Right lobe of liver (tissue), 6 donors: ENCODE measurements at regions not wholly inside any gene's neighbourhood (a gene's known extent, or its start where the extent isn't known, plus 50 kb on each side); places are given as distances from the start of the nearest gene placed in this dataset.
"Not testable (repeated sequence)": the region's sequence is repeated elsewhere in the genome, so short reads cannot be mapped to it uniquely, and the experiment has no call there.

ENCODE experiments used
- ATAC-seq, 4 donors: fragments of 200-7000 bp; cut with Tn5 transposase; one replicate each; pipeline ENCODE4 v1.9.1; 2020; ENCODE audit warnings: mild to moderate bottlenecking in 4 of 4, moderate library complexity in 4 of 4
- DNase-seq, 3 donors: peaks; one replicate each; pipeline ENCODE4 v3.0.0-alpha.2; 2020
- H3K27ac ChIP-seq, 3 donors: fragments of 200-600 bp; one replicate each; pipeline ENCODE4 v1.8.0; 2022
- H3K27me3 ChIP-seq, 2 donors: fragments of 200-600 bp; one replicate each; pipeline ENCODE4 v1.8.0; 2022
- H3K36me3 ChIP-seq, 4 donors: fragments of 200-600 bp; sonication (generic) in 1 of 4; one replicate each; pipeline versions ENCODE4 v1.5.1 to v1.8.0; 2017 to 2022; ENCODE audit warnings: control low read depth in 1 of 4
- H3K4me1 ChIP-seq, 4 donors: fragments of 200-600 bp; sonication (generic) in 1 of 4; one replicate each; pipeline versions ENCODE4 v1.5.1 to v1.8.0; 2017 to 2022; ENCODE audit warnings: control low read depth in 1 of 4
- H3K4me3 ChIP-seq, 3 donors: fragments of 200-600 bp; one replicate each; pipeline ENCODE4 v1.8.0; 2022
- H3K9me3 ChIP-seq, 4 donors: fragments of 200-600 bp; sonication (generic) in 1 of 4; one replicate each; pipeline versions ENCODE4 v1.5.1 to v1.8.0; 2017 to 2022; ENCODE audit warnings: control low read depth in 1 of 4
- POLR2A ChIP-seq: fragments of 450-650 bp; IDR thresholded peaks from one replicate; pipeline ENCODE4 v1.6.1; 2017; ENCODE audit warnings: antibody characterized with exemption, mild to moderate bottlenecking
- WGBS: methylation state at CpG from one replicate; pipeline ENCODE4 v1.1.6; 2018; ENCODE audit warnings: low coverage, low lambda C conversion rate; ENCODE audit not compliant: insufficient coverage; ENCODE audit errors: missing lambda C conversion rate; 5-methylcytosine and 5-hydroxymethylcytosine counted together
- intact Hi-C, 2 donors: fragments of 100-400 bp; cut with DNase I; formaldehyde crosslinking; loops; one replicate each; pipeline versions ENCODE4 v1.11.2 to v1.14.1; 2022
- TF ChIP-seq, protein P1 (sequence below), 4 donors: fragments of 200-600 bp in 3 of 4; fragments of 450-650 bp in 1 of 4; IDR thresholded peaks; one replicate each; pipeline versions ENCODE4 v1.5.1 to v1.8.0; 2016 to 2022; ENCODE audit warnings: antibody characterized with exemption in 4 of 4, mild to moderate bottlenecking in 2 of 4
- donor health status: DM: no; HTN: yes; CAD: no.
- donor health status: DM: no; HTN: no; CAD: no.
- donor health status: DM: no; HTN: no; CAD: no.
- donor health status: DM: no; HTN: yes; CAD: no.
- donor health status: DM: no; HTN: yes; CAD: no.

DNA sequence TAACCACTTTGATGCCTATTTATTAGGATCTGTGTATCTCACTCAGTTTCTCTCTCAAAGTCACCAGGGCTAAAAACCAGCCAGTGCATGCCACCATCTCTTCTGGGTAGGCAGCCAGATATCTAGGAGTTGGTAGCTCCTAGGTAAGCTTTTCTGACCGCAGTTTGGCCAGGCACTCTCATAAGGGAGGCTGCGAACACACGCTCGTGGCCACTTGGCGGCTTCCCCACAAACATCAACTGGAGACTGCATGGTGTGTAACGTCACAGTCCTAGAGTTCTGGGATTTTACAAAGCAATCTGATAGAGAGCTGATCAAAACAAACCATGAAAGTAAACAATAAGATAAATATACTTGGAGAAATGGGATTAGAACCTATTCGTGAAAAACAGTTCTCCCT is 424.3 kb upstream of the ACVR2A start:
- Histone ChIP-seq H3K4me1 (peaks cover 0 to 11% (median 3%) of the 10 kb centered on the region in 4 donors), H3K4me3 (no peak overlapping the region), H3K27ac (no peak overlapping the region), H3K9me3 (no peaks in the 10 kb centered on the region), H3K36me3 (no peaks in the 10 kb centered on the region), H3K27me3 (no peaks in the 10 kb centered on the region)
- DNase-seq: no peak
- TF ChIP-seq, protein P1, sequence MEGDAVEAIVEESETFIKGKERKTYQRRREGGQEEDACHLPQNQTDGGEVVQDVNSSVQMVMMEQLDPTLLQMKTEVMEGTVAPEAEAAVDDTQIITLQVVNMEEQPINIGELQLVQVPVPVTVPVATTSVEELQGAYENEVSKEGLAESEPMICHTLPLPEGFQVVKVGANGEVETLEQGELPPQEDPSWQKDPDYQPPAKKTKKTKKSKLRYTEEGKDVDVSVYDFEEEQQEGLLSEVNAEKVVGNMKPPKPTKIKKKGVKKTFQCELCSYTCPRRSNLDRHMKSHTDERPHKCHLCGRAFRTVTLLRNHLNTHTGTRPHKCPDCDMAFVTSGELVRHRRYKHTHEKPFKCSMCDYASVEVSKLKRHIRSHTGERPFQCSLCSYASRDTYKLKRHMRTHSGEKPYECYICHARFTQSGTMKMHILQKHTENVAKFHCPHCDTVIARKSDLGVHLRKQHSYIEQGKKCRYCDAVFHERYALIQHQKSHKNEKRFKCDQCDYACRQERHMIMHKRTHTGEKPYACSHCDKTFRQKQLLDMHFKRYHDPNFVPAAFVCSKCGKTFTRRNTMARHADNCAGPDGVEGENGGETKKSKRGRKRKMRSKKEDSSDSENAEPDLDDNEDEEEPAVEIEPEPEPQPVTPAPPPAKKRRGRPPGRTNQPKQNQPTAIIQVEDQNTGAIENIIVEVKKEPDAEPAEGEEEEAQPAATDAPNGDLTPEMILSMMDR (IDR thresholded peaks at IDR 0.05): no peak
- no peak for TF ChIP-seq POLR2A
- no peak for ATAC-seq
- intact Hi-C loops: no loop called here
- 73% methylated on average over 7 of the region's 7 CpGs for WGBS

DNA sequence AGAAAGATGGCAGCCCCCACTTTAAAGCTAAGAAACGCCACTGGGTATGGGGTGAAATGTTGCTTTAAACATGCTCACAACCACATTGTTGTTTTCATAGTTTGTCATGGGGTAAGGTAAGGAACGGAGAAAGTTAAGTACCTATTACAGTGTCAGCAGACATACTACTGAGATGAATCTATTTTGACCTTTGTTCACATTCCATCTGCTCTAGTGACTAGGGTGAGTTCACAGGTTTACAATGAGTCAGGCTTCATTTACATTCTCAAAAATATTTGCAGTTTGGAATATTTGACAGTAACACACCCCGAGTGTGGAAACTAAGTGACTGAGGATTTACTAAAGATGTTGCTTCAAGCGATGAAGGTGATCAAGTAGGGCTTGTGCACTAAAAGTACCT is 428.7 kb upstream of the ACVR2A start:
- ATAC-seq: peak in 2 of 4 donors; percentile 40 to 99
- H3K4me3 ChIP-seq: no peak overlapping the region
- no peaks in the 10 kb centered on the region for H3K36me3 ChIP-seq
- no peak for DNase-seq
- TF ChIP-seq POLR2A: no peak
- TF ChIP-seq, protein P1 (IDR thresholded peaks at IDR 0.05): no peak
- WGBS: 57% methylated on average over 4 of the region's 4 CpGs
- no peaks in the 10 kb centered on the region for H3K4me1 ChIP-seq
- H3K27me3 ChIP-seq: no peaks in the 10 kb centered on the region
- intact Hi-C loops: no loop called here
- no peaks in the 10 kb centered on the region for H3K9me3 ChIP-seq
- no peak overlapping the region for H3K27ac ChIP-seq

DNA sequence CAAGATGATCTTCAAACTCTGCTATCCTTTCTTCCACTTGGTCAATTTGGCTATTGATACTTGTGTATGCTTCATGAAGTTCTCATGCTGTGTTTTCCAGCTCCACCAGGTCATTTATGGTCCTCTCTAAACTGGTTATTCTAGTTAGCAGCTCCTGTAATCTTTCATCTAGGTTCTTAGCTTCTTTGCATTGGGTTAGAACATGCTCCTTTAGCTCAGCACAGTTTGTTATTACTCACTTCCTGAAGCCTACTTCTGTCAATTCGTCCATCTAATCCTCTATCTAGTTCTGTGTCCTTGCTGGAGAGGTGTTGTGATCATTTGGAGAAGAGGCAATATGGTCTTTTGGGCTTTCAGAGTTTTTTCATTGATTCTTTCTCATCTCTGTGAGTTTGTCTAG is 430.2 kb upstream of the ACVR2A start:
- intact Hi-C loops, DNase-seq, H3K9me3 ChIP-seq, H3K27me3 ChIP-seq, H3K4me1 ChIP-seq, H3K36me3 ChIP-seq, H3K4me3 ChIP-seq, H3K27ac ChIP-seq, ATAC-seq: not testable (repeated sequence)
- 60% methylated on average over 1 of the region's 1 CpG for WGBS

DNA sequence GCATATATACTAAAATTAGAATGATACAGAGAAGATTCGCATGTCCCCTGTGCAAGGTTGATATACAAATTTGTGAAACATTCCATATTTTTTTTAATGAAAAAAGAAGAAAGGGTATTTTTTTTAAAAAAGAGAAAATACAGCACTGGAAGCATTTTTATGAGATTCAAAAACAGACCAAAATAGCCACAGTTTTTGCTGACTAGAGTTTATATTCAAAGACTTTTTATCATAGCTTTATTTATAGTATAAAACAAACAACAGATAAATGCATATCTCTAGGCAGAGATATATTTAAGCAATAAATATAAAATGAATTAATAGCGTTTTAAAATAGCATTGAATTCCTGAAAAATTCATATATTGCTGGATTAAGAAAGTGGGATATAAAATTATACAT is 436.5 kb upstream of the ACVR2A start:
- ATAC-seq (no peak), DNase-seq (no peak)
- intact Hi-C loops: no loop called here
- Histone ChIP-seq H3K4me1 (no peaks in the 10 kb centered on the region), H3K9me3 (no peaks in the 10 kb centered on the region), H3K4me3 (no peak overlapping the region), H3K27me3 (no peaks in the 10 kb centered on the region), H3K36me3 (no peaks in the 10 kb centered on the region), H3K27ac (no peak overlapping the region)
- TF ChIP-seq, protein P1 (IDR thresholded peaks at IDR 0.05): no peak
- TF ChIP-seq POLR2A: no peak
- 50% methylated on average over 2 of the region's 2 CpGs for WGBS

DNA sequence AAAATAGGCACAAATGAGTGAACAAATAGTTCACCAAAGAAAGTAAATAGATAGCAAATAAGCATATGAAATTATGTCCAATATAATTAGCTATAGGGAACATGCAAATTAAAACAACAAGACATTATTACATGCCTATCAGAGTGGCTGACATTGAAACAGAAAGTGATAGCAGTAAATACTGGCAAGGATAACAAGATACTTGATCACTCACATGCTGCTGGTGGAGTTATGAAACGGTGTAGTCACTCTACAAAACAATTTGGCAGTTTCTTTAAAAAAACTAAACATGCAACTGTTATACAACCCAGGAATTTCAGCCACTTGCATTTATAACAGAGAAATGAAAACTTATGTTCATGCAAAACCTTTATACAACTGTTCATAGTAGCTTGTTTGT is 439.2 kb upstream of the ACVR2A start:
- ATAC-seq (peak; percentile 77 to 93 (median 82)), DNase-seq (no peak)
- Histone ChIP-seq H3K27ac (no peak overlapping the region), H3K4me3 (no peak overlapping the region), H3K9me3 (no peaks in the 10 kb centered on the region), H3K27me3 (no peaks in the 10 kb centered on the region), H3K36me3 (no peaks in the 10 kb centered on the region), H3K4me1 (peaks cover 0 to 5% (median 0%) of the 10 kb centered on the region in 4 donors)
- TF ChIP-seq POLR2A: no peak
- TF ChIP-seq, protein P1 (IDR thresholded peaks at IDR 0.05): no peak
- 7% methylated on average over 1 of the region's 1 CpG for WGBS
- intact Hi-C loops: no loop called here
